LNCAP (cell line): ENCODE measurements at regions not wholly inside any gene's neighbourhood (a gene's known extent, or its start where the extent isn't known, plus 50 kb on each side); places are given as distances from the start of the nearest gene placed in this dataset.

Experiments
- TF ChIP-seq, protein P1 (sequence below): fragments of 450-650 bp; IDR thresholded peaks from 2 replicates; pipeline ENCODE4 v1.5.1; 2017; ENCODE audit warnings: mild to moderate bottlenecking

DNA sequence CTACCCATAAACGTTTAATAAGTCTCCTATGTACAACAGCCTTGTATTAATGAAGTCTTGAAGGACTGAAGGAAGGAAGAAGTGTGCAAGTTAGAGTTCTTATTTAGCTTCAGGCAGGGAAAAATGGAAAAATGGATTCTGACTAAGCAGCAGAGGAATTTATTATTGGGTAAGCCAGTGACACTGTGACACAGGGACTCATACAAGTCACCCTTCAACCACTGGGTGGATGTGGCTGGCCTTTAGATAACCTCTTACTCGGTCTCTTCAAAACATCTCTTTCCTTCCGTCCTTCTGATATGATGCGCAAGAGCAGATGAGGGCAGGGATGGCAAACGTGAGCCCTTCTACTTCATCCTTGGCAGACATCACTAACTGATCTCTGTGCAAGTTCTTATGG is 145.6 kb downstream of the DHX35 start:
- TF ChIP-seq, protein P1, sequence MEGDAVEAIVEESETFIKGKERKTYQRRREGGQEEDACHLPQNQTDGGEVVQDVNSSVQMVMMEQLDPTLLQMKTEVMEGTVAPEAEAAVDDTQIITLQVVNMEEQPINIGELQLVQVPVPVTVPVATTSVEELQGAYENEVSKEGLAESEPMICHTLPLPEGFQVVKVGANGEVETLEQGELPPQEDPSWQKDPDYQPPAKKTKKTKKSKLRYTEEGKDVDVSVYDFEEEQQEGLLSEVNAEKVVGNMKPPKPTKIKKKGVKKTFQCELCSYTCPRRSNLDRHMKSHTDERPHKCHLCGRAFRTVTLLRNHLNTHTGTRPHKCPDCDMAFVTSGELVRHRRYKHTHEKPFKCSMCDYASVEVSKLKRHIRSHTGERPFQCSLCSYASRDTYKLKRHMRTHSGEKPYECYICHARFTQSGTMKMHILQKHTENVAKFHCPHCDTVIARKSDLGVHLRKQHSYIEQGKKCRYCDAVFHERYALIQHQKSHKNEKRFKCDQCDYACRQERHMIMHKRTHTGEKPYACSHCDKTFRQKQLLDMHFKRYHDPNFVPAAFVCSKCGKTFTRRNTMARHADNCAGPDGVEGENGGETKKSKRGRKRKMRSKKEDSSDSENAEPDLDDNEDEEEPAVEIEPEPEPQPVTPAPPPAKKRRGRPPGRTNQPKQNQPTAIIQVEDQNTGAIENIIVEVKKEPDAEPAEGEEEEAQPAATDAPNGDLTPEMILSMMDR: no peak

DNA sequence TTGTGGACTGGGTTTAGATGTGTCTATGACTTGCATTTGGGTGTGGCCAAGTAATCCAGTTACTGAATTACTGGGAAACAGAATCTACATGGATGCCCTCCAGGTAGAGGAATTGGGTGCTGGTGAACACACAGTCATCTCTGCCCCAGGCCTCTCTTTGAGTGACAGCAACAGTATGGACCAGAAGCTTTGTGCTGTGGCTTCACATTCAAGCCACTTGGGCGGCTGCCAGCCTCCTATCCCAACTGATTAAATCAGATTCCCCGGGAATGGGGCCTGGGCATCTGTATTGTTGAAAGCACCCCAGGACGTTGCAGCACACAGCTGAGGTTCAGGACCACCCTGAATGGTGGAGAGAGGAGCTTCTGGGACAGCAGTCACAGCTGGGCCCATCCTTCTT is 144.6 kb downstream of the DHX35 start:
- TF ChIP-seq, protein P1: no peak

DNA sequence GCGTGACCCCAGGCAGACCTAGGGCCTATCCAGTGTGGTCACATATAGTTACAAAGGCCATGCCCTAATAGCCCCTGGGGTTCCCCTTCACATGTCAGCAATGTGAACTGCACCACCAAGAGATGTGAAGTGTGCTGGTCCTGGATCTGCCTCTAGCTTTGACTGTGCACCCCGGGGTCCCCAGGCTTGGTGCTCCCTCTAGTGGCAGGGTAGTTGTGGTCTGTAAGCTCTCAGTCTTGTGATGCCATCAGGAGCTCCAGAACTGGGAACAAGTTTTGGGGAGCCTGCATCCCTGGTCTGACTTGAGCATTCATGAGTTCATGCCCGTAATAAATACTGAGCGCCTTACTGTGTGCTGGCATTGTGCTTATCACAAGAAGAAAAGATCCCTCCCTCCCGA is 143.4 kb downstream of the DHX35 start:
- TF ChIP-seq, protein P1: peak; percentile 22; the same call in 1 of the 2 replicates

DNA sequence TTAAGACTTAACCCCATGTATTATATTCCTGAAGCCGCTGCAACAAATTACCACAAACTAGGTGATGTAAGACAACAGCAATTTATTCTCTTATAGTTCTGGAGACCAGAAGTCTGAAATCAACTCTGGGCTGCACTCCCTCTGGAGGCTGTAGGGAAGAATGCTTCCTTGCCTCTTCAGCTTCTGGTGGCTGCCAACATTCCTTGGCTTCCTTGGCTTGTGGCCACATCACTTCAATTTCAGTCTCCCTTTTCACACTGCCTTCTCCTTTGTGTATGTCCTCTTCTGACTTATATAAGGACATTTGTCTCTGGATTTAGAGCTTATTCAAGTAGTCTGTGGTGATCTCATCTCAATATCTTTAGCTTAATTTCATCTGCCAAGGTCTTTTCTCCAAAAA is 141.6 kb downstream of the DHX35 start:
- TF ChIP-seq, protein P1: no peak

DNA sequence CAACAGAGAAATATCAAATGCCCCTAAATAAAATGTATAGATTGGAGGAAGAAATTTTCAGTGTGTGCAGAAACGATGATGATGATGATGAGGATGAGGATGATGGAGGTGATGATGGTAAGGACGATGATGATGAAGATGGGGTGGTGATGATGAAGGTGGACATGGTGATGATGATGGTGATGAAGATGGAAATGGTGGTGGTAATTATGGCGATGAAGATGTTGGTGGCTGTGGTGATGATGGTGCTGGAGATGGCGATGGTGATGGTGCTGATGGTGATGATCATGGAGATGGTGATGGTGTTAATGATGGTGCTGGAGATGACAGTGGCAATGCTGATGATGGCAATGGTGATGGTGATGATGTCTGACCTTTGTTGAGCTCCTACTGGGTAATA is 141.2 kb downstream of the DHX35 start:
- TF ChIP-seq, protein P1: no peak

DNA sequence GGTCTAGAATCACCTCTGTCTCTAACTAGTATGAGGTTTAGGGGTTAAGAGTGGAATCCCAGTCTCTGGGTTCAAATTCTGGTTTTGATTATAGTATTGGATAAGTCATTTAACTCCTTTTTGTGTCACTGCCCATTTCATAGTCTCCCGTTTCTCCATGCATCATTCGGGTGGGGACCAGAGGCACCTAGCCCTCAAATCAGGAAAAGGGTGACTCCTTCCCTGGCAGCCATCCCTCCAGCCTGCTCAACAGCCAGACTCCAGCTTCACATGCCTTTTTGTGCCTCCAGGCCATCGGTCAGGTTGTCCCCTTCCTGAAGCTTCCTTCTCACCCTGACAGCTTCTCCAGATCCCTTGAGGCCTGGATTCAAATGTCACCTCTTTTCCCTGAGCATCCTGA is 139.8 kb downstream of the DHX35 start:
- TF ChIP-seq, protein P1: no peak

DNA sequence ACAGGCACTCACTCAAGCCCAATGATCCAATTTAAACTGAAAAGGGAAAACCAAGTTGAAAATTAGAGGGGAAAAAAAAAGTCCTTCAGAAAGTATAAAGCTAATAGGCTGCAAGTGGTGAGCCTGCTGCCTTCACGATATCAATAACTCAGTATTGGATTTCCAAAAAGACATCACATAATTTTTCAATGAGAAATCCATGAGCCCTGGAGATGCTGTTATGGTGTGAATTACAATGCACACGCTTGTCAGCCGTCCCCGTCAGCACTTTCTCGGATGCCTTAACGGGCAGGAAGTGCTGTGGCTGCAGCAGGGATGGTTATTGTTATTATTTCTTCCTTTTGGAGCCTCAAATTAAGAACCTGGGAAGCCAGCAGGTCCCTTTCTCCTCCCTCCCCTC is 138.5 kb downstream of the DHX35 start:
- TF ChIP-seq, protein P1: no peak

DNA sequence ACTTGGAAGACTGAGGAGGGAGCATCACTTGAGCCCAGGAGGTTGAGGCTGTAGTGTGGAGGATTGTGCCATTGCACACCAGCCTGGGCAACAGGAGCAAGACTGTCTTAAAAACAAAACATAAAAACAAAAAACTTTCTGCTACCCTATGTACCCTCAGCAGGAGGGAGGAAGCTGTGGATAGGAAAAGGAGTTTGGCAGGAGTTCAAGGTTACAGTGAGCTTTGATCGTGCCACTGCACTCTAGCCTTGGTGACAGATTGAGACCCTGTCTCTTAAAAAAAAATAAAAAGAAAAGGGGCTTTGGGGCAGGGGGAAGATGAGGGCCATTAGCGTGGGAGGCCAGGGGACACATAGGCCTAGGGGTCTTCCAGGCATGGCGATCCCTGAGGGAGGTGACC is 135.7 kb downstream of the DHX35 start:
- TF ChIP-seq, protein P1: no peak
